K562 (cell line): ENCODE measurements at regions not wholly inside any gene's neighbourhood (a gene's known extent, or its start where the extent isn't known, plus 50 kb on each side); places are given as distances from the start of the nearest gene placed in this dataset.

Experiments
- C11orf30 ChIP-seq: fragments of 450-650 bp; IDR thresholded peaks from 2 replicates; pipeline ENCODE4 v1.6.1; 2016; ENCODE audit warnings: low read depth, mild to moderate bottlenecking
- DEAF1 ChIP-seq: fragments of 450-650 bp; formaldehyde crosslinking; IDR thresholded peaks from 2 replicates; pipeline ENCODE4 v1.4.0; 2020; ENCODE audit warnings: mild to moderate bottlenecking, moderate library complexity
- MAX ChIP-seq: sonication (generic); formaldehyde crosslinking; IDR thresholded peaks from 2 replicates; pipeline ENCODE4 v1.9.0; 2022; ENCODE audit warnings: mild to moderate bottlenecking, missing genetic modification reagents
- NR2C1 ChIP-seq, 2 experiments: fragments of 450-650 bp; IDR thresholded peaks; 2 replicates each; pipeline ENCODE4 v1.6.1; 2017; ENCODE audit warnings: mild to moderate bottlenecking in 2 of 2, antibody characterized with exemption in 1 of 2, inconsistent platforms in 1 of 2, missing compliant biosample characterization in 1 of 2, missing genetic modification characterization in 1 of 2
- THRB ChIP-seq: fragments of 450-650 bp; formaldehyde crosslinking; conservative IDR thresholded peaks from 2 replicates; pipeline ENCODE4 v1.4.0; 2022; ENCODE audit warnings: mild to moderate bottlenecking, missing genetic modification characterization
- ZNF589 ChIP-seq: fragments of 200-800 bp; sonication (Bioruptor generic); IDR thresholded peaks from 2 replicates; pipeline ENCODE4 v1.6.1; 2016; ENCODE audit warnings: low read depth, missing genetic modification characterization, missing compliant biosample characterization
- ZNF592 ChIP-seq: fragments of 450-650 bp; IDR thresholded peaks from 2 replicates; pipeline ENCODE4 v1.6.1; 2017; ENCODE audit warnings: antibody characterized with exemption, mild to moderate bottlenecking
- ZNF609 ChIP-seq: sonication (generic); formaldehyde crosslinking; IDR thresholded peaks from 2 replicates; pipeline ENCODE4 v1.8.1; 2023; ENCODE audit warnings: missing genetic modification reagents, mild to moderate bottlenecking, borderline replicate concordance

- TF ChIP-seq ZNF609 (CRISPR knock-in tag), result no peak
- TF ChIP-seq ZNF589, result 0 out of 2 replicates have a peak, but pooled peaks have one; percentile 50
- peak; percentile 50; the same call in 1 of the 2 replicates for TF ChIP-seq ZNF592
- TF ChIP-seq THRB (CRISPR knock-in tag), result no peak
- peak; percentile 39; the same call in 1 of the 2 replicates for TF ChIP-seq C11orf30
- no peak for TF ChIP-seq MAX (CRISPR knock-in tag)
- TF ChIP-seq DEAF1, result no peak
- TF ChIP-seq NR2C1 (IDR thresholded peaks at IDR 0.05), result peak; percentile 85
- peak; percentile 89 for TF ChIP-seq NR2C1 (tag; IDR thresholded peaks at IDR 0.05)
Observed at GRCh38 chr9:108099854-108100253, 610.3 kb upstream of the KLF4 start (continued).
